Right cardiac atrium (tissue), 5 donors: ENCODE measurements at regions not wholly inside any gene's neighbourhood (a gene's known extent, or its start where the extent isn't known, plus 50 kb on each side); places are given as distances from the start of the nearest gene placed in this dataset.

Source experiments
- ATAC-seq, 2 donors: fragments of 200-7000 bp; cut with Tn5 transposase; one replicate each; pipeline versions ENCODE4 v1.8.0 to v1.9.1; 2020; ENCODE audit warnings: moderate library complexity in 2 of 2, mild to moderate bottlenecking in 1 of 2
- DNase-seq, 3 donors: peaks; one replicate each; pipeline ENCODE4 v3.0.0-alpha.2; 2020
- H3K27ac ChIP-seq: one replicate; pipeline ENCODE4 v1.5.1; 2013; ENCODE audit warnings: mild to moderate bottlenecking, low read length, control low read depth, moderate library complexity
- H3K27me3 ChIP-seq: one replicate; pipeline ENCODE4 v1.6.1; 2013; ENCODE audit not compliant: control insufficient read depth, insufficient read depth
- H3K4me1 ChIP-seq: one replicate; pipeline ENCODE4 v1.6.1; 2013; ENCODE audit warnings: low read length; ENCODE audit not compliant: control insufficient read depth, insufficient read depth
- H3K4me3 ChIP-seq: one replicate; pipeline ENCODE4 v1.5.1; 2013; ENCODE audit warnings: low read length, control low read depth
- H3K9me3 ChIP-seq: one replicate; pipeline ENCODE4 v1.6.1; 2013; ENCODE audit warnings: low read length; ENCODE audit not compliant: control insufficient read depth
- WGBS: extraction: QIAGEN DNeasy Blood & Tissue Kit; methylation state at CpG from one replicate; pipeline ENCODE4 v1.1.7; 2013; 5-methylcytosine and 5-hydroxymethylcytosine counted together
- intact Hi-C, 4 donors: fragments of 100-400 bp; cut with DNase I; formaldehyde crosslinking; loops; one replicate each; pipeline versions ENCODE4 v1.11.0 to v1.14.0; 2022 to 2023
- donor health status: healthy with polysubstance abuse.
- donor health status: DM: no; HTN: yes; CAD: no.
- donor health status: DM: no; HTN: no; CAD: no.
- donor health status: DM: no; HTN: yes; CAD: no; lungs with severe emphysema.
- donor health status: DM: yes; HTN: yes; CAD: no.

GRCh38 chr4:127236889-127237288 is 395.9 kb upstream of the INTU start:
- H3K27ac ChIP-seq: no peak overlapping the region
- WGBS: 81% methylated on average over 2 of the region's 2 CpGs

GRCh38 chr4:127237581-127237980 is 395.2 kb upstream of the INTU start:
- Histone ChIP-seq H3K4me1 (no peaks in the 10 kb centered on the region), H3K27ac (no peak overlapping the region), H3K9me3 (no peaks in the 10 kb centered on the region), H3K4me3 (no peak overlapping the region), H3K27me3 (no peaks in the 10 kb centered on the region)
- ATAC-seq (no peak), DNase-seq (no peak)
- WGBS: 79% methylated on average over 1 of the region's 1 CpG
- intact Hi-C loops: no loop called here

More at GRCh38 chr4:127236889-127237288, 395.9 kb upstream of the INTU start:
- no peak for DNase-seq
- intact Hi-C loops: no loop called here
- no peaks in the 10 kb centered on the region for H3K9me3 ChIP-seq
- H3K4me3 ChIP-seq: no peak overlapping the region
- H3K27me3 ChIP-seq: no peaks in the 10 kb centered on the region
- H3K4me1 ChIP-seq: no peaks in the 10 kb centered on the region
- no peak for ATAC-seq

- ATAC-seq (no peak), DNase-seq (no peak)
- no peaks in the 10 kb centered on the region for H3K27me3 ChIP-seq
- WGBS: 63% methylated on average over 5 of the region's 5 CpGs
- no peaks in the 10 kb centered on the region for H3K9me3 ChIP-seq
- intact Hi-C loops: no loop called here
- no peak overlapping the region for H3K4me3 ChIP-seq
- H3K27ac ChIP-seq: no peak overlapping the region
- no peaks in the 10 kb centered on the region for H3K4me1 ChIP-seq
Measured at GRCh38 chr4:127238956-127239475, 393.7 kb upstream of the INTU start.

GRCh38 chr4:127239902-127240763 is 392.6 kb upstream of the INTU start:
- Histone ChIP-seq H3K4me1 (no peaks in the 10 kb centered on the region), H3K27ac (no peak overlapping the region), H3K27me3 (no peaks in the 10 kb centered on the region), H3K9me3 (no peaks in the 10 kb centered on the region), H3K4me3 (no peak overlapping the region)
- DNase-seq (no peak), ATAC-seq (no peak)
- intact Hi-C loops: no loop called here
- 81% methylated on average over 7 of the region's 7 CpGs for WGBS

GRCh38 chr4:127240764-127241105 is 392.0 kb upstream of the INTU start:
- no peaks in the 10 kb centered on the region for H3K9me3 ChIP-seq
- 82% methylated on average over 2 of the region's 2 CpGs for WGBS
- intact Hi-C loops: no loop called here

GRCh38 chr4:127244515-127244914 is 388.2 kb upstream of the INTU start:
- Histone ChIP-seq H3K4me1 (peaks cover 4% of the 10 kb centered on the region), H3K27ac (no peak overlapping the region), H3K27me3 (no peaks in the 10 kb centered on the region), H3K9me3 (no peaks in the 10 kb centered on the region), H3K4me3 (no peak overlapping the region)
- DNase-seq (no peak), ATAC-seq (no peak)
- WGBS: 74% methylated on average over 5 of the region's 5 CpGs
- intact Hi-C loops: no loop called here

More at GRCh38 chr4:127240764-127241105, 392.0 kb upstream of the INTU start:
- Histone ChIP-seq H3K4me1 (no peaks in the 10 kb centered on the region), H3K27me3 (no peaks in the 10 kb centered on the region), H3K4me3 (no peak overlapping the region), H3K27ac (no peak overlapping the region)
- ATAC-seq: no peak
- DNase-seq: no peak

- Histone ChIP-seq H3K27me3 (no peaks in the 10 kb centered on the region), H3K27ac (no peak overlapping the region), H3K4me3 (no peak overlapping the region), H3K4me1 (peaks cover 4% of the 10 kb centered on the region), H3K9me3 (no peaks in the 10 kb centered on the region)
- intact Hi-C loops: no loop called here
- WGBS: 85% methylated on average over 6 of the region's 6 CpGs
- ATAC-seq (no peak), DNase-seq (no peak)
Measured at GRCh38 chr4:127246963-127247952, 385.5 kb upstream of the INTU start.

GRCh38 chr4:127249066-127249766 is 383.5 kb upstream of the INTU start:
- 61% methylated on average over 3 of the region's 3 CpGs for WGBS
- Histone ChIP-seq H3K4me1 (peaks cover 4% of the 10 kb centered on the region), H3K9me3 (no peaks in the 10 kb centered on the region), H3K4me3 (no peak overlapping the region), H3K27me3 (no peaks in the 10 kb centered on the region), H3K27ac (no peak overlapping the region)
- intact Hi-C loops: no loop called here
- DNase-seq (no peak), ATAC-seq (no peak)

- Histone ChIP-seq H3K4me3 (no peak overlapping the region), H3K9me3 (no peaks in the 10 kb centered on the region), H3K27me3 (no peaks in the 10 kb centered on the region), H3K27ac (no peak overlapping the region), H3K4me1 (peaks cover 4% of the 10 kb centered on the region)
- ATAC-seq (no peak), DNase-seq (no peak)
- WGBS: 67% methylated on average over 3 of the region's 3 CpGs
- intact Hi-C loops: no loop called here
Measured at GRCh38 chr4:127249767-127250108, 383.0 kb upstream of the INTU start.

GRCh38 chr4:127250577-127250976 is 382.2 kb upstream of the INTU start:
- Histone ChIP-seq H3K27me3 (no peaks in the 10 kb centered on the region), H3K4me1 (peaks cover 4% of the 10 kb centered on the region), H3K9me3 (no peaks in the 10 kb centered on the region), H3K27ac (no peak overlapping the region), H3K4me3 (no peak overlapping the region)
- WGBS: 76% methylated on average over 5 of the region's 5 CpGs
- DNase-seq (no peak), ATAC-seq (no peak)
- intact Hi-C loops: no loop called here
